ENCODE measurements at regions not wholly inside any gene's neighbourhood (a gene's known extent, or its start where the extent isn't known, plus 50 kb on each side); places are given as distances from the start of the nearest gene placed in this dataset.
"Not testable (repeated sequence)": the region's sequence is repeated elsewhere in the genome, so short reads cannot be mapped to it uniquely, and the experiment has no call there.

DNA sequence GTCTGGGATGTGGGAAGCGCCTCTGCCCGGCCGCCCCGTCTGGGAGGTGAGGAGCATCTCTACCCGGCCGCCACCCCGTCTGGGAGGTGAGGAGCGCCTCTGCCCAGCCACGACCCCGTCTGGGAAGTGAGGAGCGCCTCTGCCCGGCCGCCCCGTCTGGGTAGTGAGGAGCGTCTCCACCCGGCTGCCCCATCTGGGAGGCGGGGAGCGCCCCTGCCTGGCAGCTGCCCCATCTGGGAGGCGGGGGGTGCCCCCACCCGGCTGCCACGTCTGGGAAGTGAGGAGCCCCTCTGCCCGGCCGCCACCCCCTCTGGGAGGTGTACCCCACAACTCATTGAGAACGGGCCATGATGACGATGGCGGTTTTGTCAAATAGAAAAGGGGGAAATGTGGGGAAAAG lies 288.3 kb downstream of the SPRY1 start:
- DNase-seq = not testable (repeated sequence)

DNA sequence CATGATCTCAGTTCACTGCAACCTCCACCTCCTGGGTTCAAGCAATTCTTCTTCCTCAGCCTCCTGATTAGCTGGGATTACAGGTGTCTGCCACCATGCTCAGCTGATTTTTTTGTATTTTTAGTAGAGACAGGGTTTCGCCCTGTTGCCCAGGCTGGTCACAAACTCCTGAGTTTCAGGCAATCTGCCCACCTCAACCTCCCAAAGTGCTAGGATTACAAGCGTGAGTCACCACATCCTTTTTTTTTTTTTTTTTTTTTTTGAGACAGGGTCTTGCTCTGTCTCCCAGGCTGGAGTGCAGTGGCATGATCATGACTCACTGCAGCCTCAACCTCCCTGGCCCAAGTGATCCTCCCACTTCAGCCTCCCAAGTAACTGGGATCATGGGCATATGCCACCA lies 298.9 kb downstream of the SPRY1 start:
- DNase-seq = not testable (repeated sequence)

DNA sequence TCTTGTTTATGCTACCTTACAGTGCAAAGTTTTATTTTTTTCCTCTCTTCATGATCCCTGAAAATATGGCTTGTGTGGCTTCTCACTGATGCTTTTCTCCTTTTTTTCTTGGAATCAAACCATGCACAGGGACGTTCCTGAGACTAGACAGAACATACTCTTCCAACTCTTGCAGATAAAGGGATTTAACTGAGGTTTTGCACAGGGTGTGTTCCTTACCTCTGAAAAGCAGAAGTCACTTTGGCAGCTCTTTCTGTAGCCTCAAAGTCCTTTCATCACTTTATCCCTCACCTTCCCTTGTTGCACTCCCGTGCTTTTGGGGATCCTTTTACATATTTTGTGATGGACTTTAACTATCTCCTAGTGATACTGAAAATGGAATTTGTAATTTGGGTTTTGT lies 300.1 kb downstream of the SPRY1 start:
- no peak for DNase-seq

DNA sequence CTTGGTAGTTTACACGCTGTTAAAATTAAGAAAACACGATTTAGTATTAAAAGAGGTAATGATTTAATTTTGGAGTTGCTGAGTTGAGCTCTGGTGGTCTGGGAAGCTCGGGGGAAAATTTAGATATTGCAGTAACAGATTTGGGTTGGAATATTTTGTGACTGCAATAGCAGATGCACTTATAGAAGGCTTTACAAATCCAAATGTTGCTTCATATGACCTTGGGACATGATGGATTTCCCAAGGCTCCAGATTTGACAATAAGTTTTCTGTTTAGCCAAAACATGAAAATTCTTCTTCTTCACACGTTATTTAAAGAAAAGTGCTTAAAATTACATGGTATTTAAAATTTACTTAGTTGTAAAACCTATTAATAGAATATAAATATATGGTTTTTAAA lies 302.0 kb downstream of the SPRY1 start:
- no peak for DNase-seq

DNA sequence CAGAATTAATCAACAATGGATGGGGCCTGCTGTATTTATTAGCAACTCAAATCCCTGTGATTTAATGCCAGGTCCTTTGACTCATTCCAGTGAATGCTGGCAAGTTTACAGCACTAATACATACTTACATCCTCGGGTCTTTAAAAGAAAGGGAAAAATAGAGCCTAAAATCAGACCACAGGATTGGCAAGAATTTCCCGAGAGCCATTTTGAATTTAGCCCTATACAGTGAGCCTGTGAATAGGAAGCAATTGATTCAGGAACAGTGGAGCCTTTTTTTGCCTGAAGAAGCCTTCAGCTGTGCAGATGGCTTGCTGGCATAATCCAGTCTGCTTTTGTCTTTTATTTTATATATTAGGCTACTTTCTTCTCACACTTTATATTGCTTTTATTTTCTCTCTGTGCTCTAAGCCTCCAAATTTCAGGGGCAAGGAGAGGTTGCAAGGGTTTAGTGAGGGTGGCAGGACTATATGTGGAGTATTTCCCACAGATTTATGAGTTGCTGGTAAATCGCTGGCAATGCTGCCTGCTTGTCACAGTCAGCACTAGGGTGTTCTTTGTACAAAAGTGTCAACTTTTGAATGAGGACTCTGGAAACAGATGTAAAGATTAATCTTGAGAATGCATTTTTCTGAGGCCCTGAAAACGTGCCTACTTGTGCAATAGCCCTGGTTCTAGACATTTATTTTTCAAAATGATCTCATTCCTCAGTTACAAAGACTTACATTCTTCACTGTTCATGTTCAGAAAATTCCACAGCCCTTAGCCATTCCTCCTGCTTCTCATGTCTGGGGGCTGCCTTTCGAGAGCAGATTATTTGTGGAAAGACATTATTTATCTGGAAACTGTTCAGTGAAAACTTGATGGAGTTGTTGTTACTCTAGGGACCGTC lies 303.5 kb downstream of the SPRY1 start:
- DNase-seq = no peak

DNA sequence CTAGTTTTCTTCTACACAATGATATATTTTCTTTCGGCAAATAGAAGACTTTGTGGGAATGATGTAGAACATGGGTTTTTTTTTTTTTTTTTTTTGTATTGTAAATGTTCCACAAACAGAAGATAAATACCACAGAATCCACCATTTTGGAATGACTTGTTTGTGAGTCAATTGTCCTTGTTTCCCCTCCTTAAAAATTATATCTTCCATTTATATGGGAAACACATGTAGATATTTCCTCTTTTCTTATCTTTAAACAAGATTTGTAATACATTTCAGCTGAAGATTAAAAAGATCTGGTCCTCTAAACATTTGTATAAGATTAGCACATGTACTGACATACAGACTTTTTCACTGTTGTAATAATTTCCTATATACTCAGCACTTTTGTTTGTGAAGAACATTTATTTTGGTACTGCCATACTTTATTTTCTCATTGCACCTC lies 304.6 kb downstream of the SPRY1 start:
- no peak for DNase-seq

DNA sequence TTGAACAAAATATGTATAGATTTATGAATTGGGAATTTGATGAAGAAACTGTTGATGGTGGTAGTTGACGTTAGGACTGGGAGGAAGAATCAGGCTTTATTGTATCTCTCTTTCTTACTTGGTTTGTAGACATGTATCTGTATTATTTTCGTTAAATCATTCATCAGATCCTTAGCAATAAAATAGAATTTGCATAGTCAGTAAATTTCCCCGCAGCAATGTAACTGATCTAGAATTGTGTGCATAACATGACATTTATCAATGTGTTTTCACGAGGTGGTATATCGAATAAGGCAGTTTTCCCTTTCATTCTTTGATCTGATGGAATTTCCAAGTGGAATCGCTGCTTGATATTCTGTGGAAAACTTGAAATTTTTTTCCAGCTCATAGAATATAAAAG lies 308.8 kb downstream of the SPRY1 start:
- no peak for DNase-seq

DNA sequence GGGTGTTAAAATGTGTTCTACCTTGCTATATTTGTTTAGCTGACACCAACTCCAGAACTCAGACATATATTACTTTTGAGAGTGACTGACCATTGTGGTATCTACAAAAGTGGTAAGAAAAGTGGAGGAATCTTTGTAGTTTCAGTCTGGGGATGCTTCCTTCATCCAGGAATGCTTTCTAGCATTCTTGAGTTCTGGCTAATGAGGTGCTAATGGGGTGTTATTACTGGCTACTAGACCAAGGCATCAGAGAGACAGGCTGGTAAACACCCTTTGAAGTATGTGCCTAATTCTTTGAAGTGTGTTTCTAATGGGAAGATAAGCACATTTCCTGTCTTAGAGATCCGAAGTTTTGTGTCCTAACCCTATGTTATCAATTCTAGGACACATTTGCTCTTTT lies 310.4 kb downstream of the SPRY1 start:
- DNase-seq = no peak

DNA sequence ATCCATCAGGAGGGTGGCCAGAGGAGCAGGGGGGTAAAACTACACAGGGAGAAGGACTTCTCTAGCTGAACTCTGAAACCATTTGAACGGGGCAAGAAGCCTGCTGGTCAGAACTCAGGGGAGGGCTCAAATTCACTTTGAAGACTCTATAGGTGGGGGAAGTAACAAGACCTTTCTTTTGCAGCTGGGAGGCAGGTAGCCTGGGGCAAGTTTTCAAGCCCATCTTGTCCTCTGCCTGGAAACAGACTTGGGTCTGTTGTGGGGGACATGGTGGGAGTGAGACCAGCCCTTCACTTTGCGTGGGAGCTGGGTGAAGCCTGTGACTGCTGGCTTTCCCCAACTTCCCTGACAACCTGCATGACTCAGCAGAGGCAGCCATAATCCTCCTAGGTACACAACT lies 312.3 kb downstream of the SPRY1 start:
- DNase-seq = no peak

DNA sequence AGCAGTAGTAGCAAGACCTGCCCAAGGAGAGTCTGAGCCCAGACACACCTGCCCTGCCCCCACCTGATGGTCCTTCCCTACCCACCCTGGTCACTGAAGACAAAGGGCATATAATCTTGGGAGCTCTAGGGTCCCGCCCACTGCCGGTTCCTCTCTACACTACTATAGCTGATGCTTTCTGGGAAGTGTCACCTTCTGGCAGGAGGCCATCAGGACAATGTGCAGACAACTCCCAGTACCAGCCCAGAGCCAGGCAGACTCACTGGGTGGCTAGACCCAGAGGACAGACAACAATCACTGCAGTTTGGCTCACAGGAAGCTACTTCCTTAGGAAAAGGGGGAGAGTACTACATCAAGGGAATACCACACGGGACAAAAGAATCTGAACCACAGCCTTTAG lies 312.7 kb downstream of the SPRY1 start:
- DNase-seq = no peak

DNA sequence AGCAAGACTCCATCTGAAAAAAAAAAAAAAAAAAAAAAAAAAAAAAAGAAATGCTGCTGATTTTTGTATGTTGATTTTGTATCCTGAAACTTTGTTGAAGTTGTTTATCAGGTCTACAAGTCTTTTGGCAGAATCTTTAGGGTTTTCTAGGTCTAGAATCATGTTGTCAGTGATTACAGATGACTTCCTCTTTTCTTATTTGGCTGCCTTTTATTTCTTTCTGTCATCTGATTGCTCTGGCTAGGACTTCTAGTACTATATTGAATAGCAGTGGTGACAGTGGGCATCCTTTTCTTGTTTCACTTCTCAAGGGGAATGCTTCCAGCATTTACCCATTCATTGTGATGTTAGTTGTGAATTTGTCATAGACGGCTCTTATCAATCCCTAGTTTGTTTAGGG lies 334.4 kb downstream of the SPRY1 start:
- no peak for DNase-seq

DNA sequence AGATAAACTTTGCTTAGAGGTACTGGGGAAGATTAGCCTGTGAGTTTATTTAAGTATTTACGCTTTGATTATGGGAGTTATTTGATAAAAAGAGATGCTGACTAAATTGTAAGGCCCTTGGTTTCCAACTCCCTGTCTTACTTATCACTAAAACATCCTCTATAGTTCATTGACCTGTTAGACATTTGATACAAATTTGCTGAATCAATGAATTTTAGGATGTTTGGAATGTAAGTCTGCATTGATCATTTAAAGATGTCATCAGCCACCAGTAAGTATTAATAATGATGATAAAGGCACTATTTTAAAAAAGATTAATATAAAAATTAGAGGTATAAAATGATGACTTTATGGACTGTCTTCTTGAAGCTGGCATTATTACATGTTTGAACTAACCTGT lies 340.6 kb downstream of the SPRY1 start:
- no peak for DNase-seq

DNA sequence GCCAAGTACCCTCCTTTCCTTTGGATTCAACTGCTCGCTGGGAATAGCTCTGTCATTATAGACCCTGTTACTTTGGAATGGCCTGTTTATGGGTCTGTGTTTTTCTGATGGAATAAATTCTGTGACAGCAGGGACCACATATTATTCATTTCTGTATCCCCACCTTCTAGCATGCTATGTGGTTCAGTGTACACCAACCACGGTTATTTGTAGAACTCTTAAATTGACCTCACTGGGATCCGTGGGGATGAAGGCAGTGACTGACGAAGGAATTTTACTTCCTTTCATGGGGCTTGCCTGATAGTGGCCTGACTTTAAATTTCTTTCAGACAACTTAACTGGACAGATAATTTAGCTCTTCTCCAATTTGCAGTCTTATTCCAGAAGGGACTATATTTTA lies 343.2 kb downstream of the SPRY1 start:
- DNase-seq = no peak

DNA sequence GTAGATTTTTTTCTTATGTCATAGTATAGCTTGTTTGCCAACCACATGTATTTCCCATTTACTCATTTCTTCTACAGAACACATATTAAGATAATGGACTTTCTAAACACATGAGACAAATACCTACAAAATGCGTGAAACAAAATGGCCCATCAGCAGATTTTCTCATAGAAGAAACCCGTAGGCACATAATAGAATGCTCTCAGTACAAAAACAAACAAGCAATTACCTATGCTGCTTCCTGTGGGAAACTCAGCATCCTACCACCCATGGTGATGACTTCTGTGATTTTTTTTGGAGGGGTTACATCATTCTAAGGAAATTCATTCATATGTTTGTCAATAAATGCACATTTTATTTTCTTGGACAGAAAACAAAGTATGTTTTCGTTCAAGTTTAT lies 343.6 kb downstream of the SPRY1 start:
- no peak for DNase-seq

DNA sequence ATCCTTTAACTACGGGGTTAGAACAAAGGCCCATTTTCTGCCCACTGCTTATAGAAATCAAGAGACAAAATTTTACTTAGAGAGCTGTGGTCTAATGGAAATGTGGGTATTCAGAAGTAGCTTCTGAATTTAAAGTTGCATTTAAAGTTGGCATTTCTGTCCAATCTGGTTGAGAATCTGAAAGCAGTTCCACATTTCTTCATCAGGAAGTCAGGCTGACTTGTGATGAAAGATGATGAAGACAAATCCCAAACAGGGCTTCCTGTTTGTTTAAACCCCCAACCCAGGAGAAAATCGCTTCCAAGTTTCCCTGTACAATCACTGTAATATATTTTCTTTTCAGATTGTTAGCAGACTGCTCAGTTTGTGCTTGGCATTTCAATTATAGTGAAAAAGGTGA lies 345.3 kb downstream of the SPRY1 start:
- DNase-seq = no peak

DNA sequence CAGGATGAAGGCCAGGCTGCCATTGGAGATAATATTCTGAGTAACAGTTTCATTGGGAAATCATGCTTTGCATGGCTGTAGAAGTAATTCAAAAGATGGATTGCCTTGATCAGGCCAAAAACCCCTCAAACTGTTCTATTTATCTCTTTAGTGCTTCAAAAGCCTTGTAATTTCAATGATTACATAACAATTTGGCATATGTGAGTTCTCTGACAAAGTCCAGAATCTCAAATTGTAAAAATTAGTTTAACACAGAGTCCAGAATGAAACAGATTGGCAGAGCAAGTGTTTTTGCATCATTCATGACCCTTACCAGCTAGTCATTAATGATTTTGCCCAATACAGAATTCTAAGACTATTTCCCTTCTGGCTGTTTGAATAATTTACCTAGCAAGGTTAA lies 347.3 kb downstream of the SPRY1 start:
- DNase-seq = no peak

DNA sequence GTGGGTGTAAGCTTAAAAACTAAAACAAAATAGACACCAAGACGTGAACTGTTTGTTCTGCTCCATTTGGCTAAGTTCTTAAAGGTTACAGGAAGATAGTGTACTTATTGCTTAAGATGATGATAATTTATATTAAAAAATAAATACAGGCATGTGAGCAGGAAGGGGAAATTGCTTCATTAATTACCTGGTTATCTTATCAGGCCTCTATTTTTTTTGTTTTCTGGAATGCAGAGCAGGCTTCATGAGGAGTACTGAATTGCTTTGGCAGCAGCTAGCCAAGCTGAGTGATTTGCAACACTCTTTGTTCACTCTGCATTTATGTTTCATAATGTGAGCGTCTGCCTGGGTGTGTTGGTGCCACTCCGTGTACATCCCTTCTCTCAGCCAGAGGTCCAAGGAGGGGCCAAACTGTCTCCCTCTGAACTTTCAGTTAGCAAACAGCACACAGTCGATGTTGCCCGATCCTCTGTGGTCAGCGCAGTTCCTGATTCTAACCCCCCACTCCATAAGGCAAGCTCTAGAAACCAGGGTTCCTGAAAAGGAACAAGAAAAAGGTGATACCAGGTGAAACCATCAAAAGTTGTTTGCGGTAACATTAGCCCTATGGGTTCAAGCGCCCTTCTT lies 348.2 kb downstream of the SPRY1 start:
- no peak for DNase-seq

DNA sequence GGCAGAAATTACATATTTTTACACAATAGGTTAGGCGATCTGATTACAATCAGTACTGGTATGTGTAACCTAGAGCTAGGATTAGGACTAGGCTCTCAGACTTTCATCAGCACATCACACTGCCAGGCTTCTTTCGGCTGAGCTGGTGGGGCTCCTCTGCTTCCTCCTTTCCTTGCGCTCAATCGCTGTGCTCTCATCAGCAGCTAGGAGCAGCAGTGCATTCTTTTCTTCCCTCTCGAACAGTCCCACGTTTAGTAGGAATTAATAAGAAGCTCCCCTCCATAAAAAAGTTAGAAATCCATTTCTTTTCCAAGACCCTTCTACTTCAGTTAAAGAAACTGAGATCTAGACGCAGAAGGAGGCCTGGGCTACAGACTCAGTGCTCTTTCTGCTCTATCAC lies 350.4 kb downstream of the SPRY1 start:
- DNase-seq = no peak

DNA sequence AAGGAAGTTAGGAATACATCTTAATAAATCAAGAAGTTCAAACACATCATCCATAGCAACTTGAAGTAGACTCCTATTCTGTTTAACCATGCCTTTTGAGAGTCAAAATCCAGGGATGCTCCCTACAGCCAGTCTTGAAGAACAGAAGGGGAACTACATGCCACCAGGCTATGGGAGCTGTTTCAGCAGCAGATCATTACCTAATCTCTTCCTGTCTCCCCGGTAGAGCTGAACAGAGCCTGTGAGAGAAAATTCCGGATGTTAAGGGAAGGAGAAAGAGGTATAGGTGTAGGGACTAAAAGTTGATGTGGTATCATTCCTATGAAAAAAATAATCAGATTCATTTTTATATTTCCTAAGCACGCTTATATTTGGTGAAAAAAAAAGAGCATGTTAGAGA lies 352.2 kb downstream of the SPRY1 start:
- DNase-seq = no peak

DNA sequence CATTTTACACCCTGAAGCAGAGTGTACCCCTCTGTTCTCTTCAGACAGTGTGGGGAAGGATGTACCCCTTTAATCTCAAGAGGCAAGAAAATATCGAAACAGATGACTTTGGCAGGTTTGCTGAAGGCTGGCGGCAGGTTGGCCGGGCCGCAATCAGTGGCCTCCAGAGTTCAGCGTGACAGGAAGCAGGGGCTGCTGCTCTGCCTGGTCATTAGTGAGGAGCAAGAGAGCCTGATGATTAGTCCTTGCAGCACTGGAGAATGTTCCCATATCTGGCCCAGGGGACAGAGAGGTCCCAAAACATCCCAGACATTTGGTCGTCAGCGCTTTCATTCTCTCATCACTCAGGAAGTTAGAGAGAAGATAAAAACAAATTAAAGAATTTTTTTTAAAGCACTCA lies 352.8 kb downstream of the SPRY1 start:
- DNase-seq = no peak

DNA sequence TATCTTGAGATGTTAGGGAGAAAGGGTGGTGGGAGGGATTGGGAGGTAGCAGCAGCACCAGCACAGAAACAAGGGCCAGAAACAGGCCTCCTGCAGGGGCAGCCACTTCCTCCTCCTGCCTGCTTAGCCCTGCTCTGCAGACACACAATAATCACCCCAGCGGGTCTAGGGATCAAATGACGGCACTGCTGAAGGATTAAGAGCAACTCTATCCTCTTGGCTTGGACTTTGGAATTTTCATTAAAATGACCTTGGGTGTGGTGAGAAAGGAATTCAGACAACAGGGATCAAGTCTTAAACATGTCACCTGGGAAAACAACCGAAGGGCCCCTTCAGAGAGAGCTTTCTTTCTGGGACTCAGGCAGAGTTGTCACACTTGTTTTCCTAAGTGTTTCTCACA lies 353.4 kb downstream of the SPRY1 start:
- DNase-seq = no peak

DNA sequence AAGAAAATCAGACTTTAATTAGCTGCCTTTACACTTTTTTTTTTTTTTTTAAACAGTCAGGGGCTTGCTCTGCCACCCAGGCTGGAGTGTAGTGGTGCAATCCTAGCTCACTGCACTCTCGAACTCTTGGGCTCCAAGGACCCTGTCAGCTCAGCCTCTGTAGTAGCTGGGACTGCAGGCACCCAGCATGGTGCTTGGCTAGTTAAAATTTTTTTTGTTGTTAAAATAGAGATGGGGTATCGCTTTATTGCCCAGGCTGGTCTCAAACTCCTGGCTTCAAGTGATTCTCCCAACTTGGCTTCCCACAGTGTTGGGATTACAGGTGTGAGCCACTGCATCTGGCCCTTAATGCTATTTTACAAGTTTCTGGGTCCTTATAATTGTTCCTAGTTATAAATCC lies 359.1 kb downstream of the SPRY1 start:
- DNase-seq = no peak

DNA sequence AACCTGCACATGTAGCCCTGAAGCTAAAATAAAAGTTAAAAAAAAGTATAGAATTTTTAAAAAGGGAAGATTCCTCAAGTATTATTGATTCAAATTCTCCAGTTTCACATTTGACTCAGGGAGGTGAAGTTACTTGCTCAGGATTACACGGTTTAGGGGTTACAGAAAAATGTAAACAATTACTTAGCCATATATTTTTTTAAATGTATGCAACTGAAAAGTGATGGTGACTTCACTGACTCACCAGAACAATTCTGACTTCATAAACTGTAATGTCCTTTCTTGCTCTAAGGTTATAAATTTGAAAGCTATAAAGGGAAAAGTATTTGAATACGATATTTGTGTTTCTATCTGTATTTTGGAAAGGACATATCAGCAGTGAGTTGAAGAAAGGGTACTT lies 371.2 kb downstream of the SPRY1 start:
- DNase-seq = no peak

DNA sequence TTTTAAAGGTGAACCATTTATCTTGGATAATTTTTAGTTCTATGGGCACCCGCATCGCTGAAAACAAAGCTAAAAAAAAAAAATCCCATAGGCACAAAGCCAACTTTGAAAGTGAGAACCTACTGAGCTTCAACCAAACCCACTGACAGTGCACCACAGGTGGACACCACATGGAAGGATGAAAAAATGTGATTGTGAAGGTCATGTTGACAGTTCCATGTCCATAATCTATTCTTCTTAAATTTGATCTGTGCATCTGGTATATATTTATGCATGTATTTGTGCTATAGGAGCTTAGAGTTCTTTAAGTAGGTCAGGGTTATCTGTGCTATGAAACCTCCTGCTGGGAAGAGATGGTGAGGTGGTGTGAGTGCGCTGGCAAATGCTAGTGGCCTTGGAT lies 374.3 kb downstream of the SPRY1 start:
- DNase-seq = no peak

DNA sequence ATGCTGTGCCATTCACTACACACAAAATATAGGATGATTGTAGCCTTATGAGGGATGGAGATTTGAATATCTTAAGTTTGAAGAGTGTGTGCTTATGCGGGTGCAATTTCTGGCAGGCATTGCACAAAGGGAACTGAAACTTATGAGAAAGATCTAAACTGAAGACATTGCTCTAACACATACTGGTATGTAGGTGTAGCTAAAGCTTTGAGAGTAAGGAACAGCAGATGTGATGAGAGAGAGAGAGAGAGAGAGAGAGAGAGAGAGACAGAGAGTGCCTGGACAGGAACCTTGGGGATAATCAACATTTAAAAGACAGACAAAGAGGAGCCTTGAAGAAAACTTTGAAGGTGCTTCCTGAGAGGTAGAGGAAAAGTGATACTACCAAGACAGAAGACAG lies 379.7 kb downstream of the SPRY1 start:
- DNase-seq = no peak

Data from NCI-H510A (cell line).